SK-N-DZ (cell line): ENCODE measurements at regions not wholly inside any gene's neighbourhood (a gene's known extent, or its start where the extent isn't known, plus 50 kb on each side); places are given as distances from the start of the nearest gene placed in this dataset.

ENCODE experiments used
- DNase-seq: peaks from one replicate; pipeline ENCODE4 v3.0.0-alpha.2; 2015; ENCODE audit warnings: low spot score
- small RNA-seq, 2 experiments: library from RNA; depleted of rRNA; stranded (forward); fragments of <200 nt; gene quantifications; one replicate each; pipeline ENCODE3, GENCODE V24; 2014

- no peak for DNase-seq
These were observed 118.2 kb upstream of the CTNND2 start for GRCh38 chr5:12022444-12022843.

DNA sequence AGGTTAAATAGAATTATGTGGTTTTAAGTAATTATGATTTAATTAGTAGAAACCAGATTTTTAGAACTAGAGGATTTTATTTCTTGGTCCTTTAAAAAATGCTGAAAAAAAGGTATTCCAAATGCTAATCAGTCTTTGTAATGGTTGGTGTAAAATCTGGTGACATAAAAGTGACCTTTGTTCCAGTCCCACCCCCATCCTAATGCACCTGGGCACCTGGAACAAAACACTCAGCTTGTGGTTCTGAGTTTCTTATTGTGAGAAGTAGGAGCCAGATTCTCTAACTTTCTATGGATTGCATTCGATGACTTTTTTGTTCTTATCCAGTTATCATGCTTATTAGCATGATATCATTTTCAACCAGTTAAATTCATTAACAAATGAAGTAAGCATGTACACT is 115.1 kb upstream of the CTNND2 start:
- no peak for DNase-seq

DNA sequence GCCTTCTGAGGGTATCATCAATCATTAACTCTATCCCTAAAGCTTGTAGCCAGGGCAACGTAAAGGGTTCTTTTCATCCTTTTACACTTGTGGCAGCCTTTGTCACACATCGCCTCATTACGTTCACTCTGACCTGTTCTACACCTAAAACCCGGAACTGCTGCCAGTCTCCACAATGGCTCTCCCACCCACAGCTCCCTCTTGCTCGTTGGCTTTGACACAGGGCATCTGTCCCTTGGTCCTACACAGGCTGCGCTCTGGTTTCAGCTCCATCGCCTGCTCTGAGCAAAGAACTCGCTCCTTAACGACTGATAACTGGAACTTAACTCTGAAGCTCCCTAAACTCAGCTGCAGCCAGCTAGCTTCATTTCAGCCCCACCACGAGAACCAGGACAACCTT is 112.8 kb upstream of the CTNND2 start:
- no peak for DNase-seq

DNA sequence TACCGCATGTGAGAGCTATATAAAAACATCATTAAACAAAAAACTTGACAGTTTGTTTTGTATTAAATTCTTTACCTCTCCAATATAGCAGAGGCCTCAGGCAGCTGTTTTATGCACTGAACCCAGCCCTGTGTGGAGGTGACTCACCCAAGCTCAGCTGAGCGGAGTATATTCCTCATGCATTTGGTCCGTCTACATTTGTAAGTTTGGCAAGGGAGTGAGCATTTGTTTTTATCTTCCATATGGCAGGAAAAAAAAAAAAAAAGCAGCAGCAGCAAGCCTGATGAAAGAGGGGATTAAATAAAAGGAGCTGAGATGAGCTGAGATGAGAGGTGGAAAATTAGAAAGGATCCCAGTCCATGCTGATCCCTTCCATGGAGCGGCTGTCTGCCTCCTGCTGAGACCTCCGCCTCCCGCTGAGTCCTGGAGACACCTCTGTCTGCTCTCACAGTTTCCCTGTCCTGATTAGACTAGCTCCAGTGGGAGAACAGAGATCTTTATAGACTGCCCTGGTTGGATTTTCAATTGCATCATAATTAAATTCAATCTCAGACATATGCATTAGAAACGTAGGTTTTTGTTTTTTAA is 112.0 kb upstream of the CTNND2 start:
- DNase-seq, result no peak

DNA sequence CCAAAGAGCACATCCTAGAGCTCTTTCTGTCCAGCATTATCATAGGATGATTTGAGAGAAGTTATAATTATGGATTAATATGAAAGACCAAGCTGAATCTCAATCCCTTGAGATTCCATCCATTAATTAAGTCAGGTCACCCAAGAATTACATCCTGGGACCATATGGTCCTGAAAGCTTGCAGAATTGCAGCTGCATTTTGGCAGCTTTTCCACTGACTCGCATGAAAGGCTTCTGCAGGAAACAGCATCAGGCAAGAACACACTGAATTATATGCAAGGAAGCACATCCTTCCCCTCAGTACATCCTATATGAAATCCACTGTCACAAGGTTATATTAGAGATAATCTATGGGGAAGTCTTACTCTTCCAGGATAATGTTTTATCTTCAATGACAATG is 109.1 kb upstream of the CTNND2 start:
- no peak for DNase-seq

DNA sequence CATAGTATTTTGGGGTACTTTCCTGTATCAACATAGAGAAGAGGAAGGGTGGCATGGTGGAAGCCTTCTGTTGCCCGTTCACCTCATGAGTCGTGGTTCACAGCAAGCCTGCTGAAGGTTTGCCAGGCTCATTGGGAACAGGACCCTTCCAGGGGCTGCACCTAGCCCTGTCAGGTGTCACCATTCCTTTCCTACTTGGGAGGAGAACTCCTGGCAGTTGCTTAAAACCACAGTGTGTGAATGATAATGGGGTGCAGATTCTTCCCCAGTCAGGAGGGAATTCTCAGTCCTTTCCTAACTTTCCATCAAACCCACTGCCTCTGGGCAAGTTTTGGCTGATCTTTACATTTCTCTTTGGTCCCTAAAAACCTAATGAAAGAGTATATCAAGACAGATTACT is 99.4 kb upstream of the CTNND2 start:
- no peak for DNase-seq

- DNase-seq, result no peak
These were observed 94.2 kb upstream of the CTNND2 start for GRCh38 chr5:11998397-11998796.

- no peak for DNase-seq
These were observed 93.7 kb upstream of the CTNND2 start for GRCh38 chr5:11997942-11998341.

DNA sequence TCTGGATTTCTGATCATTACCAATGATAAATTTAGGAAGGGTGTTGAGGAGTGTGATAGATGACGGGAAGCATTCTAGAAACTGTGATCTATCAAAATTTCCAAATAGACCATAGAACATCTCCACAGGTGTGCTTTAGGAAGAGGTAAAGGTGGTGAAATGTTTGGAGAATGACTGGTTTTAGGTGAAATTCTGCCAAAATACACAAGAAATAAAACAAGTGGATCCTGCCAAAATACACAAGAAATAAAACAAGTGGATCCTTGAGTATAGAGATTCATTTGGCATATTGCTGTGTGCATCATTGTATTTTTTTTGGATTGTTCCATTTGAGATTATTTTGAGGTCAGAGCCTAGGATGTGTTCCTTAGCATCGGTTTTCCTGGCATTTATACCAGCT is 88.3 kb upstream of the CTNND2 start:
- DNase-seq, result no peak

- DNase-seq, result no peak
These were observed 81.7 kb upstream of the CTNND2 start for GRCh38 chr5:11985993-11986392.

- no peak for DNase-seq
These were observed 80.0 kb upstream of the CTNND2 start for GRCh38 chr5:11984196-11984595.

- DNase-seq, result no peak
These were observed 77.7 kb upstream of the CTNND2 start for GRCh38 chr5:11981986-11982385.

DNA sequence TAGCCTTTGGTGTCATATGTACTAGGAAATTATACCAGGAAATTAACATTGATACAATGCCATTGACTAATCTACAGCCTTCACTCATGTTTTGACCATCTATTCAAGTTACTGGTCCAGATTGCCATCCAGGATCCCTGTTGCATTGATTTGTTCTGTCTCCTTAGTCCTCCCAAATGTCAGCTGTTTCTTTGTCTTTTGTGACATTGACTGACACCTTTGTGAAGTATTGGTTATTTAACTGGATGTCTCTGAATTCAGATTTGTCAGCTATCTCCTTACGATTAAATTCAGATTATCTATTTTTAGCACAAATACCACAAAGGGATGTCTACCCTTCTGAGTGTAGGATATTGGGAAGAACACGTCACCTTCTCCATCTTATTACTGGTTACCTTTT is 73.7 kb upstream of the CTNND2 start:
- DNase-seq, result no peak

DNA sequence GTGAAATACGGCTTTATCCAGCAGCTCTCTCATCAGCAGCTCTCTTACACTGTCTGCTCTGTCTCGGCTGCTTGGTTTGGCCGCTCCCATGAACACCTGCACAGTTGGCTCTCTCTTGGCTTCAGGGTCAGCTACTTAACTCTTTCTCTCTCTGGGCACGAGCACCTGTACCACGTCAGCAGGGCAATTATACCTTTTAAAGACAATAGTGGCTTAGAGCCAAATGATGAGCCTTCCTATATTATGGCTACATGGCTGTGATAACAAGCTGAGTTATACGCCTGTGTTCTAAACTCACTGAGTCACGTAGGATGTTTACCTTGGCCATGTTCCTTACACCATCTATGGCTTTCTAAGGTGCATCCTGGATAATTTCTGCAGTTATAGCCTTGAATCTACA is 69.2 kb upstream of the CTNND2 start:
- DNase-seq, result no peak

GRCh38 chr5:11963227-11963626 is 59.0 kb upstream of the CTNND2 start:
- DNase-seq, result no peak

DNA sequence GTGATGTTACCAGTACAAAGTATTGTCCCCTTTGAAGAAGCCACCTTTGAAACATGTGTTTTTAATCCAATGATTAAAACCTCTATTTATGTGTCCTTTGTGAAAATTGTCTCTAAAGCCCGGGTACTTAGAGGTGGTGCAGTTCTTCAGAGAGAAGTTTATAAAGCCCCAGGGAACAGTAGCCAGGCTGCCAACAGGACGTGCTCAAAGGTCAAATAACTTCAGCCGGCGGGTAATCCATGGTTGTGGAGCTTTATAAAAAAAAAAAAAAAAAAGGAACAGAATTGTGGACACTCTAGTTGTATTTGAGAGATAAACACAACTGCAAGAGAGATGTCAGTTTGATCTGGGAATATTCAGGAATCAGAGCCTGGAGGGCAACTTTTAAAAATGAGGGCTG is 57.9 kb upstream of the CTNND2 start:
- DNase-seq, result no peak

DNA sequence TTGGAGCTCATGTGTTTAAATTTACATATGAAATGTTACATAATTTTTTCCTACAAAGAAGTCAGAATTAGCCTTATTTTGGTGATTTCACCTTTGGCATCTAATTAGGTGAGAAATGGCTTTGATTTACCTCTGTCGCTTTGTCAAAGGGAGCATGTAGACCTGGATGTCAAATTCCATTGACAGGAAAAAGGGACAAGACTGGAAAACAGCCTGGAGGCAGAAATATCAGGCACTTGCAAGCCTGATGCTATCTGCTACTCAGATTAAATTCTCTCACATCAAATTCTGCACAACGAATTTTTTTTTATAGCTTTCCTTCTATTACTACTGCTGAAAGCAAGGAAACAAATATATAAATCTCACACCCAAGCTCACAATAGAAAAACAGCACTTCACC is 54.1 kb upstream of the CTNND2 start:
- peak; percentile 9 for DNase-seq

GRCh38 chr5:11955331-11955730 is 51.1 kb upstream of the CTNND2 start:
- no peak for DNase-seq

Small RNA genes lying in the stretch of these regions (small RNA-seq; reads per million reads assigned to genes)
- 0 reads per million in 2 experiments for gene RNU6-679P
